Astrocyte of the cerebellum (primary cell): ENCODE measurements at regions not wholly inside any gene's neighbourhood (a gene's known extent, or its start where the extent isn't known, plus 50 kb on each side); places are given as distances from the start of the nearest gene placed in this dataset.

Experiments used
- DNase-seq: peaks from one replicate; pipeline ENCODE4 v3.0.0-alpha.2; 2011; ENCODE audit warnings: low read depth
- H3K4me3 ChIP-seq: 2 replicates; pipeline ENCODE4 v1.5.1; 2011; ENCODE audit warnings: mild to moderate bottlenecking, low read depth, low read length, moderate library complexity
- CTCF ChIP-seq: IDR thresholded peaks from 2 replicates; pipeline ENCODE4 v1.5.1; 2012; ENCODE audit warnings: low read length, low read depth, moderate library complexity, mild to moderate bottlenecking; ENCODE audit errors: missing control alignments
- in situ Hi-C: cut with HindIII; loops from 2 replicates; pipeline ENCODE4 v1.10.0; 2017; ENCODE audit warnings: low sequenced_read_pairs

DNA sequence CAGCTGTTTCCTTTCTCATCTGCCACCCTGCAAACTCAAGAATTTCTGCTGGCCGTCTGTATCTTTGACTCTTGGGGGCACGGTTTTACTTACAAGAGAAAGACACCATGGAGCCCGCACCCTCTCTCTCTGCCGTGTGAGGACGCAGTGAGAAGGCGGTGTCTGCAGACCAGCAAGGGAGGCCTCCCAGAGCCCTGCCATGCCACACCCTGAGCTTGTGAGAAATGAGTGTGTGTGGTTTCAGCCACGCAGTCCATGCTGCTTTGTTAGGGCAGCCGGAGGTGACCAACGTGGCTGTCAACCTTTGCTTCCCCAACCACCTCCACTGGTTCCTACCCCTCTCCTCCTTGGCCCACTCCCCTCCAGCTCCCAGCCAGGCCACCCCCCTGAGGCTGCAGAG lies 70.1 kb upstream of the NUP50 start:
- in situ Hi-C loops, result loop anchor here (5.0 kb wide), 1 partner anchor 121 kb away; no protein-coding TSS in a partner anchor
- H3K4me3 ChIP-seq, result no peak overlapping the region
- DNase-seq, result no peak
- no peak for TF ChIP-seq CTCF

DNA sequence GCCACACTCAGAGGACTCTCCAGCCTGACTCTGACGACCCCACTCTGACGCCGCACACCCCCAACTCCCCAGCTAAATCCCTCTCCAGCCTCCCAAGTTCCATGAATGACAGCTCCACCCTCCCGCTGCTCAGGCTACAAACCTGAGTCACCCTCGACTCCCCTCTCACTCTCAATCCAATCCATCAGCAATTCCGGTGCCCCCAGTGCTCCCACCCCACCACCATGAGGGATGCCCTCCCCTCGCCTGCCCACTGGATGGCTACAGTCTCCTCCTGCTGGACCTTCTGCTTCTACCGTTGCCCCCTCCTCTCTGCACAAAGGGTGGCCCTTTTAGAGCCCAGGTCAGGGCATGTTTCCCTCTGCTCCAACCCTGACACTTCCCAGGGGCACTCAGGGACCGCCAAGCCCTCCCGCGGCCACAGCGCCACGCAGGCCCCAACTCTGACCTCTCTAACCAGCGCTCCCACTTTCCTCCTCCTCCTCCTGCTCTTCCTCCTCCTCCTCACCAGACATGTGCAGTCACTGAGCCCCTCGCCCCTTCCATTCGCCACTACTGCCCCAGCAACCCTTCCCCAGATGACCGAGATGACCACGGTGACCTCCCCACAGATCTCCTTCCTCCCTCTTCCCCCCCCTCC lies 69.5 kb upstream of the NUP50 start:
- H3K4me3 ChIP-seq, result no peak overlapping the region
- in situ Hi-C loops, result loop anchor here (5.0 kb wide), 1 partner anchor 122 kb away; no protein-coding TSS in a partner anchor
- no peak for TF ChIP-seq CTCF
- no peak for DNase-seq

DNA sequence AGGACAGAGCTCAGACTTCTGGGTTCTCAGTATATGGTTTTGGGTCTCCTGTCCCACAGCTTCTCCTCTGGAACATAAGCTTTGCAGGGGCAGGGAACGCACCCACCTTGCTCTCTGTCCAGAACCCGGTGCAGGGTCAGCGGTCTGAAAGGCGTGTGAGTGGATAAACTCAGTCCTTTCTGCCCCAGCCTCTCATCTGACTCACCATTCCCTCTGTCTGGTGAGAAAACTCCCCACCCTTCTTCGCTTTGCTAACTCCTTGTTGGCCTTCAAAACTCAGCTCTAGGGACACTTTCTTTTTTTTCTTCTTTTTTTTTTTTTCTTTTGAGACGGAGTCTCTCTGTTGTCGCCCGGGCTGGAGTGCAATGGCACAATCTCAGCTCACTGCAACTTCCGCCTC lies 68.9 kb upstream of the NUP50 start:
- in situ Hi-C loops, result loop anchor here (5.0 kb wide), 1 partner anchor 123 kb away; no protein-coding TSS in a partner anchor
- DNase-seq, result no peak
- no peak overlapping the region for H3K4me3 ChIP-seq
- TF ChIP-seq CTCF, result no peak

- peak; percentile 98 for TF ChIP-seq CTCF
- DNase-seq, result peak; percentile 35
- in situ Hi-C loops, result no loop called here
- H3K4me3 ChIP-seq, result no peak overlapping the region
These were observed 67.3 kb upstream of the NUP50 start for GRCh38 chr22:45096256-45096907.

GRCh38 chr22:45097061-45097460 lies 66.7 kb upstream of the NUP50 start:
- no peak for DNase-seq
- no peak for TF ChIP-seq CTCF
- in situ Hi-C loops, result no loop called here
- H3K4me3 ChIP-seq, result no peak overlapping the region

DNA sequence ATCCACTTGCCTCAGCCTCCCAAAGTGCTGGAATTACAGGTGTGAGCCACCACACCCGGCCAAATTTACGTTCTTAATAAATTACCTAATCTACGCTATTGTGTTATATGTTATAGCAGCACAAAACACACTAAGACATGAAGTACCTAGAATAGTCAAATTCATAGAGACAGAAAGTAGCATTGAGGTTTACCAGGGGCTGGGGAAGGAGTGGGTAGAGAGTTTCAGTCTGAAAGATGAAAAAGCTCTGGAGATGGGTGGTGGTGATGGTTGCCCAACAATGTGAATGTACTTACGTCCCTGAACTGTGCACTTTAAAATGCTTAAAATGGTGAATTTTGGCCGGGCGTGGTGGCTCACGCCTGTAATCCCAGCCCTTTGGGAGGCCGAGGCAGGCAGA lies 65.7 kb upstream of the NUP50 start:
- no peak for DNase-seq
- in situ Hi-C loops, result no loop called here
- TF ChIP-seq CTCF, result no peak
- H3K4me3 ChIP-seq, result no peak overlapping the region
